ENCODE measurements at regions not wholly inside any gene's neighbourhood (a gene's known extent, or its start where the extent isn't known, plus 50 kb on each side); places are given as distances from the start of the nearest gene placed in this dataset.

GRCh38 chr5:68711293-68712200, 382.3 kb upstream of the SLC30A5 start:
- DNase-seq (ENCODE audit: low spot score): no peak

- no peak for DNase-seq (ENCODE audit: low spot score)
Measured at GRCh38 chr5:68714810-68715209, 379.0 kb upstream of the SLC30A5 start.

DNA sequence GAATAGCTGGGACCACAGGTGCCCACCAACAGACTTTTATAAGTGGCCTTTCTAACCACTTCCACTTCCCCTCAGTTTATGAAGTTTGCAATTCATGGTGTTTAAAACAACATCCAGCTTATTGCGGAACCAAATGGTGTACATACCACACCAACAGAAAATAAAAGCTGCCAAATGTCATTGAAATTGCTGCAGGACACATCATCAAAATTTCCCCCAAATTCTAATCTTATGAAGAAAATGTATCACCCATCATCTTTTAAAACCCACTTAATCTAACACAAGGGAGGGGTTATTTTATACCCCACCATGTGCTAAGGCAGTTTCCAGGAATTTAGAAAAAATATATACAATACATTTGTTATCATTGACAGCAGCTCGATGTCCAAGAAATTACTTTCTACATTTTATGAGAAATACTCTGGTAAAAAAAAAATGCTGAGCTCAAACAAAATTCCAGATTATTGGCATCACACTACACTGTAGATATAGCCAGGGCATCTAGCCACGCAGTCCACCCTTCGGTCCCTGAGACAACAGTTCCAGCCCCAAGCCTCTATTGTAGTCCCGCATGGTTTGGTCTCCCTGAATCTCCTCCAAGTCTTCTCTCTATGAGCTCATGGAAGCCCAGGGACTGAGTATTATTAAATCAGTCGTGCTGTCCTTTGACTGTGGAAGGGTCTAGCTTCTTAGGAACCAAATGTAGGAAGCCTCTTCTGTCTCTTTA, 372.8 kb upstream of the SLC30A5 start:
- no peak for DNase-seq (ENCODE audit: low spot score)

DNA sequence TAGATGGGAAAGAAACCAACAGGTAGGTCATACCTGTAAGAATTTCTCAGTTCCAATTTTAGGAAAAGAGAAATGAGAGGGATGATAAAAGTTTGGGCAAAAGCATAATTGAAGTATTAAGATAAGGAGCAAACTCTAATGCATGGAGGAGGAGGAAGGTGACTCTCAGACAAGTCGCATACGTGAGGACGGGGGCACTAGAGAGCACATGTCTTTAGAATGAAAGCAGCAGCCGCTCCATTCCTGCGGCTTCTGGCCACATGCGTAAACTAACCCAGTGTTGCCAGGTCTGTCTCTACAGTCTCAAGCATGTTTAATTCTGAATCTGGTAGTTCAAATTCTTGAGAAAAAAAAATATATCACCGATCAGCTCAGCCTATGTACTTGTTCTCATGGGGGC, 371.5 kb upstream of the SLC30A5 start:
- no peak for DNase-seq (ENCODE audit: low spot score)

DNA sequence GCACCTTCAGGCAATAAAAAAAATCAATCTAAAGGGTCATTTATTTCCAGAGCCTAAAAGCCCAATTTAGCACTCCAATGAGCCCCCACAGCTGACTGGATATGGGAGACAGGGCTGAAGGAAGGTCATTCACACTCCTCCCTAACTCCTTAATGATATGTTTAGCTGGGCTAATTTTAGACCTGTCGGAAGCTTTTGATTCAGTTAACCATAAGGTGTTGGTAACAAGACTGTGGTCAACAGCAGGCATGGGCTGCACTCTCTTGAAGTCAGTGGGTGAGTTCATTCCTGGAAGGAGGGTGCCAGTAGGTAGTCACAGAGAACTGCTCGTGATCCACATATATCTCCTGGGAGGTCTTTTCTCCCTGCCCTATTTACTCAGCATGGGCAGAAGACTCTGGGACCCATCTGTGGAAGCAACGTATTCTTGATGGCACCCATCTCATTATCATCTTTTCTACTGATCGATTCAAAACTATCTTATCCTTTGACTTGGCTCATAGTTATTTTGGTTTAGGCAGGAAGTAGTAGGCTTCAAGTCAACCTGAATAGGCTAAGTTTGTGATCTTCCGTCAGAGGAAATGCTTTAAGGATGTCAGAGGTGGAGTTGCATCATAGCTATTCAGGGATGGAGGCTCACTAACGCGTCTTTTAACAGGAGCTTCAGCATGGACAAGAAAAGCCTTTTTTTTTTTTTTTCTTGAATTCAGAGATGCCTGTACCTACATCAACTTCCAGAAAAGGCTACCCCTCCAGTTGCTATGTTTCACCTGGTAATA, 367.7 kb upstream of the SLC30A5 start:
- no peak for DNase-seq (ENCODE audit: low spot score)

DNA sequence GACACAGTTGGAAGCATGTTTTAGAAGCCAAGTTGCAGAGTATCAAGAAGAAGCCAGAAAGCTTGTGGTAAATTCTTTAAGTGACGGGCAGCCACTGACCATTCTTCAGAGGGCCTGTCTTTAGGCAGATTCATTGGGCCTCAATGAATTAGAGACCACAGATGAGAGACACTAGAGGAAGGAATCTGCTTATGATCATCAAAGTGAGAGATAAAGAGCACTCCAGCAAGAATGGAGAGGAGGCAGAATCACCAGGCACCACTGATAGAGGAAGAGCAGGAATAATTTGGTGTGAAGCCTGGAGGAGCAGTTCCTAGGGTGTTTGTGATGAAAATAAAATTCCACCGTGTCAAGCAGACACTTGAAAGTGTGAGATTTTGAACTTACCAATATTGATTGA, 365.9 kb upstream of the SLC30A5 start:
- no peak for DNase-seq (ENCODE audit: low spot score)

- no peak for DNase-seq (ENCODE audit: low spot score)
Measured at GRCh38 chr5:68729678-68730077, 364.1 kb upstream of the SLC30A5 start.

- DNase-seq (ENCODE audit: low spot score): no peak
Measured at GRCh38 chr5:68730220-68730978, 363.4 kb upstream of the SLC30A5 start.

GRCh38 chr5:68730979-68731654, 362.7 kb upstream of the SLC30A5 start:
- DNase-seq (ENCODE audit: low spot score): no peak

DNA sequence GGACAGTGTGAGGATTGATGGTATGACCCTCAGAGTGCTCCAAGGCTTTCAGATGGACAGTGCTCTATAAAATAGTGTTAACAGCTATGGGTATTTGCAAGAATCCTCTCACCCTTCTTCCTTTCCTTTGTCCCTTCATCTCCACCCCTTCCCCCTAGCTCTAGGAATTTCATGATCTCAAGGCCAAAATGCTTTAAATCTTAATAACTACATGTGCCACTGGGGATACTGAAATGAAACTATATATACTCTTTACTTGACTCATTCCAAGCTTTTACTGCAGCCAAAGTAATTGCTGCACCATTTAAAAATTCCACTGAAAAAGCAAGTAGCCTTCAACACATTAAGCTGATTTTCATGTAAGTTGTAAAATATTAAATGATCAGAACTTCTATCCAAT, 361.6 kb upstream of the SLC30A5 start:
- DNase-seq (ENCODE audit: low spot score): no peak

- no peak for DNase-seq (ENCODE audit: low spot score)
Measured at GRCh38 chr5:68734781-68735180, 359.0 kb upstream of the SLC30A5 start.

DNA sequence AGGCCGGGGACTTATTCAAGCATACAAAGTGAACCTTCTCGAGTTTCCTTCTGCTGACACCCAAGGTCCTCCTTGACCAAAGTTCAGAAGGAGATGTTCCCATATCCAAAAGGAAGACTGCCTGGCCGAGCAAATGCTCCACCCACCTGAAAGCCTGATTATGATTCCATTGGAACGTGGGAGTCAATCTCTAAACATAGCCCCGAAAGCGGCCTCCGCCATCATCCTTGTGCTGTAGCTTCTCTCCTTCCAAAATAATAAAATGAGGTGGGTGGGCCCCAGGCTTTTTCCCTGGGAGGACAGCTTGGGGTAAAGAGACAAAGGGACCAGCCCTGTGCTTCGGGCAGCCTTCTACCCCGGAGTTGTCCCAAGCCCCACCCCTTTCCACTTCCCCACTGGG, 355.6 kb upstream of the SLC30A5 start:
- no peak for DNase-seq (ENCODE audit: low spot score)

DNA sequence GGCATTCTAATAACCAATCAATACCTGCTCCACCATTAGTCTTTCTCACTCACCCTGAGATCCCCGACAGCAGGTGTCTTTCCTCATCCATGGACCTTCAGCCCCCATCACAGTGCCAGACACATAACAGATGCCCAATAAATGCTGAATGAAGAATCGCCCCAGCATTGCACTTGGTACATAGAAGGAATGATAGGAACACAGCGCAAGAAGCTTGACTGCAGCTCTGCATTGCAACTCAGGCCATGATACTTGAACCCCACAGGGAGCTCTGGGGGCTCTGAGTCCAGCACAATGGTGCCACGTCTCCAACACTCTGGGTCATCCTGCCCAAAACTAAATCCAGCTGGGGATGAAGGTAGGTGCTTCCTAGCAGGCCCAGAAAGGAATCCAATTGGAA, 355.0 kb upstream of the SLC30A5 start:
- no peak for DNase-seq (ENCODE audit: low spot score)

GRCh38 chr5:68739752-68740151, 354.1 kb upstream of the SLC30A5 start:
- no peak for DNase-seq (ENCODE audit: low spot score)

- peak; percentile 4 for DNase-seq (ENCODE audit: low spot score)
Measured at GRCh38 chr5:68740226-68740910, 353.4 kb upstream of the SLC30A5 start.

GRCh38 chr5:68744206-68744605, 349.6 kb upstream of the SLC30A5 start:
- DNase-seq (ENCODE audit: low spot score): no peak

GRCh38 chr5:68745448-68745847, 348.4 kb upstream of the SLC30A5 start:
- peak; percentile 3 for DNase-seq (ENCODE audit: low spot score)

- DNase-seq (ENCODE audit: low spot score): no peak
Measured at GRCh38 chr5:68746220-68746619, 347.6 kb upstream of the SLC30A5 start.

- no peak for DNase-seq (ENCODE audit: low spot score)
Measured at GRCh38 chr5:68746643-68747420, 347.0 kb upstream of the SLC30A5 start.

- no peak for DNase-seq (ENCODE audit: low spot score)
Measured at GRCh38 chr5:68747521-68747920, 346.3 kb upstream of the SLC30A5 start.
